ENCODE measurements at regions not wholly inside any gene's neighbourhood (a gene's known extent, or its start where the extent isn't known, plus 50 kb on each side); places are given as distances from the start of the nearest gene placed in this dataset.

- ChIA-PET CTCF (no interaction called here), POLR2A (no interaction called here)
- TF ChIP-seq CTCF (IDR thresholded peaks at IDR 0.05; ENCODE audit: control extremely low read depth, extremely low read depth, low read depth, missing control alignments), result no peak
- DNase-seq (ENCODE audit: extremely low spot score), result no peak
Measured at GRCh38 chr10:94235461-94235860, 127.3 kb downstream of the NOC3L start.

- ChIA-PET POLR2A (no interaction called here), CTCF (no interaction called here)
- TF ChIP-seq CTCF (IDR thresholded peaks at IDR 0.05; ENCODE audit: control extremely low read depth, extremely low read depth, low read depth, missing control alignments), result no peak
- DNase-seq (ENCODE audit: extremely low spot score), result no peak
Measured at GRCh38 chr10:94238006-94238617, 124.6 kb downstream of the NOC3L start.

- no peak for TF ChIP-seq CTCF (IDR thresholded peaks at IDR 0.05; ENCODE audit: control extremely low read depth, extremely low read depth, low read depth, missing control alignments)
- CTCF ChIA-PET, result no interaction called here
- POLR2A ChIA-PET, result no interaction called here
- DNase-seq (ENCODE audit: extremely low spot score), result no peak
Measured at GRCh38 chr10:94239696-94240095, 123.0 kb downstream of the NOC3L start.

- TF ChIP-seq CTCF (IDR thresholded peaks at IDR 0.05; ENCODE audit: control extremely low read depth, extremely low read depth, low read depth, missing control alignments), result no peak
- CTCF ChIA-PET, result no interaction called here
- POLR2A ChIA-PET, result no interaction called here
- DNase-seq (ENCODE audit: extremely low spot score), result no peak
Measured at GRCh38 chr10:94240491-94240890, 122.2 kb downstream of the NOC3L start.

- POLR2A ChIA-PET, result no interaction called here
- CTCF ChIA-PET, result no interaction called here
Measured at GRCh38 chr10:94240901-94241300, 121.8 kb downstream of the NOC3L start.

GRCh38 chr10:94251098-94251497 is 111.6 kb downstream of the NOC3L start:
- ChIA-PET CTCF (interaction anchor here (1.0 kb wide), 1 partner anchor 15 kb away, joined by 3 read pairs; no protein-coding TSS in a partner anchor), POLR2A (no interaction called here)
- TF ChIP-seq CTCF (IDR thresholded peaks at IDR 0.05; ENCODE audit: control extremely low read depth, extremely low read depth, low read depth, missing control alignments), result no peak
- no peak for DNase-seq (ENCODE audit: extremely low spot score)

More at GRCh38 chr10:94240901-94241300, 121.8 kb downstream of the NOC3L start:
- no peak for TF ChIP-seq CTCF (IDR thresholded peaks at IDR 0.05; ENCODE audit: control extremely low read depth, extremely low read depth, low read depth, missing control alignments)
- no peak for DNase-seq (ENCODE audit: extremely low spot score)

Measured in GM10248 (cell line).